GM12878 (cell line): ENCODE measurements at regions not wholly inside any gene's neighbourhood (a gene's known extent, or its start where the extent isn't known, plus 50 kb on each side); places are given as distances from the start of the nearest gene placed in this dataset.

Experiments
- ATAC-seq: fragments of 200-7000 bp; cut with Tn5 transposase; 3 replicates; pipeline ENCODE4 v1.9.1; 2020; ENCODE audit warnings: mild to moderate bottlenecking, moderate library complexity
- BruUV-seq: library from RNA; stranded (reverse); fragments of 400-500 nt; replicated peaks from 2 replicates; lab custom pipeline; 2021; lab: Mats Ljungman, UMichigan
- CTCF ChIA-PET: fragments of 300-600 bp; sonication (Branson Sonifier 250); formaldehyde crosslinking; extraction: SDS; loops from one replicate; lab custom pipeline; 2021; ENCODE audit warnings: inconsistent platforms; lab: Yijun Ruan, JAX
- POLR2A ChIA-PET: fragments of 350-600 bp; formaldehyde crosslinking; extraction: SDS; loops from one replicate; lab custom pipeline; 2021; ENCODE audit warnings: inconsistent platforms; lab: Charles Lee
- RAD21 ChIA-PET: fragments of 300-600 bp; sonication (Branson Sonifier 250); formaldehyde crosslinking; loops from one replicate; lab custom pipeline; 2023; ENCODE audit warnings: antibody characterized with exemption; ENCODE audit not compliant: unreplicated experiment; lab: Charles Lee
- SMC1A ChIA-PET: fragments of 300-600 bp; sonication (Branson Sonifier 250); formaldehyde crosslinking; loops from one replicate; lab custom pipeline; 2023; ENCODE audit not compliant: unreplicated experiment, uncharacterized antibody; lab: Charles Lee
- DNase-seq: peaks from one replicate; pipeline ENCODE4 v3.0.0-alpha.2; 2011; ENCODE audit warnings: low read depth, low spot score
- FAIRE-seq: peaks from 3 replicates; lab custom pipeline; 2011; peaks lifted over from hg19 to GRCh38; lab: Jason Lieb, UNC
- H2AFZ ChIP-seq: 2 replicates; pipeline ENCODE4 v1.6.0; 2011; ENCODE audit warnings: low read depth, low read length, control low read depth; ENCODE audit not compliant: control insufficient read depth
- H3K27ac ChIP-seq: 2 replicates; pipeline ENCODE4 v1.5.1; 2011; ENCODE audit warnings: control low read depth; ENCODE audit not compliant: control insufficient read depth, insufficient read depth
- H3K27me3 ChIP-seq, 2 experiments: replicated peaks in 1 of 2; 2 replicates each; pipeline versions ENCODE4 v1.6.0 to v1.6.1; 2011; ENCODE audit warnings: low read length in 1 of 2; ENCODE audit not compliant: control insufficient read depth in 2 of 2, insufficient read depth in 2 of 2
- H3K36me3 ChIP-seq, 2 experiments: 2 replicates each; pipeline ENCODE4 v1.5.1; 2011; ENCODE audit warnings: low read length in 1 of 2; ENCODE audit not compliant: control insufficient read depth in 2 of 2, insufficient read depth in 2 of 2
- H3K4me1 ChIP-seq: 2 replicates; pipeline ENCODE4 v1.6.1; 2011; ENCODE audit warnings: mild to moderate bottlenecking, low read length, moderate library complexity, mixed read lengths; ENCODE audit not compliant: control insufficient read depth, insufficient read depth
- H3K4me2 ChIP-seq: 2 replicates; pipeline ENCODE4 v1.6.0; 2011; ENCODE audit warnings: control low read depth; ENCODE audit not compliant: control insufficient read depth, insufficient read depth
- H3K4me3 ChIP-seq: fragments of 200-600 bp; sonication (generic); 2 replicates; pipeline ENCODE4 v1.5.1; 2016
- H3K79me2 ChIP-seq: 2 replicates; pipeline ENCODE4 v1.6.0; 2011; ENCODE audit warnings: low read length; ENCODE audit not compliant: control insufficient read depth, insufficient read depth
- H3K9ac ChIP-seq: 2 replicates; pipeline ENCODE4 v1.8.0; 2011; ENCODE audit warnings: low read length, control low read depth, mixed read lengths; ENCODE audit not compliant: control insufficient read depth, insufficient read depth
- H3K9me3 ChIP-seq: replicated peaks from 3 replicates; pipeline ENCODE4 v1.5.1; 2011; ENCODE audit warnings: mild to moderate bottlenecking, low read length; ENCODE audit not compliant: control insufficient read depth, insufficient read depth
- H4K20me1 ChIP-seq: 2 replicates; pipeline ENCODE4 v1.6.0; 2011; ENCODE audit not compliant: control insufficient read depth, insufficient read depth
- BCL11A ChIP-seq: IDR thresholded peaks from 2 replicates; pipeline ENCODE4 v1.6.1; 2011; ENCODE audit warnings: low read depth, low read length
- CBFB ChIP-seq: IDR thresholded peaks from 2 replicates; pipeline ENCODE4 v1.6.1; 2016; ENCODE audit warnings: antibody characterized with exemption, low read depth
- CHD2 ChIP-seq: IDR thresholded peaks from 2 replicates; pipeline ENCODE4 v1.6.1; 2011; ENCODE audit warnings: low read depth, low read length, improper control_type of control experiment, borderline replicate concordance
- EGR1 ChIP-seq, 2 experiments: IDR thresholded peaks; 1 replicate in 1 of 2; 2 replicates in 1 of 2; pipeline ENCODE4 v1.6.1; 2011 to 2012; ENCODE audit warnings: low read depth in 2 of 2, low read length in 2 of 2, borderline replicate concordance in 1 of 2, mild to moderate bottlenecking in 1 of 2, moderate library complexity in 1 of 2
- KLF5 ChIP-seq: fragments of 450-650 bp; IDR thresholded peaks from 2 replicates; pipeline ENCODE4 v1.6.1; 2014; ENCODE audit warnings: mild to moderate bottlenecking; ENCODE audit not compliant: partially characterized antibody
- LARP7 ChIP-seq: fragments of 450-650 bp; IDR thresholded peaks from 2 replicates; pipeline ENCODE4 v1.6.1; 2017; ENCODE audit warnings: mild to moderate bottlenecking
- NBN ChIP-seq: fragments of 450-650 bp; IDR thresholded peaks from 2 replicates; pipeline ENCODE4 v1.6.1; 2016
- NR2F1 ChIP-seq: fragments of 450-650 bp; conservative IDR thresholded peaks from 2 replicates; pipeline ENCODE4 v1.6.1; 2017; ENCODE audit warnings: mild to moderate bottlenecking
- RBBP5 ChIP-seq: fragments of 200-600 bp; sonication (generic); conservative IDR thresholded peaks from 2 replicates; pipeline ENCODE4 v1.6.1; 2016
- RFX5 ChIP-seq: IDR thresholded peaks from 2 replicates; pipeline ENCODE4 v1.6.1; 2011; ENCODE audit warnings: low read depth, low read length, improper control_type of control experiment
- STAT1 ChIP-seq: fragments of 450-650 bp; conservative IDR thresholded peaks from 2 replicates; pipeline ENCODE4 v1.6.1; 2014; ENCODE audit warnings: antibody characterized with exemption, mild to moderate bottlenecking
- in situ Hi-C: fragments of 300-500 bp; cut with MboI; formaldehyde crosslinking; loops from 9 replicates; pipeline ENCODE4 v1.14.3; 2018; ENCODE audit warnings: mixed read lengths
- intact Hi-C: fragments of 100-400 bp; cut with micrococcal nuclease; formaldehyde crosslinking; loops from one replicate; pipeline ENCODE4 v1.14.2; 2022; ENCODE audit not compliant: unreplicated experiment
- TF ChIP-seq, protein P1 (sequence below): IDR thresholded peaks from 2 replicates; pipeline ENCODE4 v1.6.1; 2012; ENCODE audit warnings: low read depth, low read length, improper control_type of control experiment
- TF ChIP-seq, protein P2 (sequence below): fragments of 450-650 bp; IDR thresholded peaks from 2 replicates; pipeline ENCODE4 v1.6.1; 2017; ENCODE audit warnings: mild to moderate bottlenecking, moderate library complexity
- TF ChIP-seq, protein P3 (sequence below): IDR thresholded peaks from 2 replicates; pipeline ENCODE4 v1.6.1; 2011; ENCODE audit warnings: borderline replicate concordance, low read depth, mild to moderate bottlenecking, moderate library complexity, mixed read lengths, low read length; ENCODE audit not compliant: insufficient read depth; ENCODE audit errors: extremely low read length
- TF ChIP-seq, protein P4 (sequence below): fragments of 450-650 bp; IDR thresholded peaks from 2 replicates; pipeline ENCODE4 v1.6.1; 2018; ENCODE audit warnings: mild to moderate bottlenecking, low read depth, moderate library complexity; ENCODE audit not compliant: partially characterized antibody
- TF ChIP-seq, protein P5 (sequence below): fragments of 150-350 bp; IDR thresholded peaks from 2 replicates; pipeline ENCODE4 v1.6.1; 2014; ENCODE audit warnings: mild to moderate bottlenecking, low read depth, low read length

DNA sequence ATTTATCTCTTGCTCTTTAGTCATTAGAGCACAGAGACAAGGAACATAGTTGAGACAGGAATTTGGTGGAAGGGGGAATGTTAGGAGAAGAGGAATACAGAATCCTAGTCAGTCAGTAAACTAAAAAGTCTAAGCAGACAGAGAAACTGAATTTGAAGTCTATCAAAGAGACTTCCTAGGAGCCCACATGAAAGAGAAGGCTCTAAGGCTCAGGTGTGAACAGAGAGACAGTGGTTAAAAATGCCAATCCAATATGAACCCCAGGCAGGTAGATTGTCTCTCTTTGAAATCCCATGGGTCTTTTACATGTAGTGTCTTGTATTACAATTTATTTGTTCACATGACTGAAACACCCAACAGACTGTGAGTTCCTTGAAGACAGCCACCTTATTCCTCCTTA, 77.8 kb upstream of the NFKB1 start:
- Histone ChIP-seq H3K4me1 (no peaks in the 10 kb centered on the region), H3K27ac (no peak overlapping the region), H2AFZ (no peak overlapping the region), H3K36me3 (no peaks in the 10 kb centered on the region), H3K4me2 (no peak overlapping the region), H3K9ac (no peak overlapping the region), H3K4me3 (no peak overlapping the region), H4K20me1 (no peaks in the 10 kb centered on the region), H3K79me2 (no peaks in the 10 kb centered on the region), H3K9me3 (no peaks in the 10 kb centered on the region), H3K27me3 (no peaks in the 10 kb centered on the region)
- POLR2A ChIA-PET: interaction anchor here (0.5 to 1.0 kb wide), 2 partner anchors 9 to 185 kb away, joined by 4 read pairs; no protein-coding TSS in a partner anchor
- ATAC-seq (no peak), FAIRE-seq (no peak), DNase-seq (no peak)
- BruUV-seq: no TSS peak
- in situ Hi-C loops (no loop called here), intact Hi-C loops (no loop called here)
- CTCF ChIA-PET: interaction anchor here (1.1 kb wide), 2 partner anchors 8 to 78 kb away, joined by 4 to 5 read pairs; partner anchors contain the start of gene SLC39A8
- RAD21 ChIA-PET: no interaction called here
- SMC1A ChIA-PET: no interaction called here
- TF ChIP-seq KLF5 (no peak), CHD2 (no peak), BCL11A (no peak), STAT1 (no peak), EGR1 (IDR thresholded peaks at IDR 0.05; ENCODE audit: borderline replicate concordance in 1 of 2, low read depth in 2 of 2, low read length in 2 of 2) (no peak), RFX5 (no peak), RBBP5 (no peak), NR2F1 (no peak), LARP7 (no peak), NBN (no peak), CBFB (no peak)
- TF ChIP-seq, protein P1, sequence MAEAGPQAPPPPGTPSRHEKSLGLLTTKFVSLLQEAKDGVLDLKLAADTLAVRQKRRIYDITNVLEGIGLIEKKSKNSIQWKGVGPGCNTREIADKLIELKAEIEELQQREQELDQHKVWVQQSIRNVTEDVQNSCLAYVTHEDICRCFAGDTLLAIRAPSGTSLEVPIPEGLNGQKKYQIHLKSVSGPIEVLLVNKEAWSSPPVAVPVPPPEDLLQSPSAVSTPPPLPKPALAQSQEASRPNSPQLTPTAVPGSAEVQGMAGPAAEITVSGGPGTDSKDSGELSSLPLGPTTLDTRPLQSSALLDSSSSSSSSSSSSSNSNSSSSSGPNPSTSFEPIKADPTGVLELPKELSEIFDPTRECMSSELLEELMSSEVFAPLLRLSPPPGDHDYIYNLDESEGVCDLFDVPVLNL: no peak
- TF ChIP-seq, protein P2, sequence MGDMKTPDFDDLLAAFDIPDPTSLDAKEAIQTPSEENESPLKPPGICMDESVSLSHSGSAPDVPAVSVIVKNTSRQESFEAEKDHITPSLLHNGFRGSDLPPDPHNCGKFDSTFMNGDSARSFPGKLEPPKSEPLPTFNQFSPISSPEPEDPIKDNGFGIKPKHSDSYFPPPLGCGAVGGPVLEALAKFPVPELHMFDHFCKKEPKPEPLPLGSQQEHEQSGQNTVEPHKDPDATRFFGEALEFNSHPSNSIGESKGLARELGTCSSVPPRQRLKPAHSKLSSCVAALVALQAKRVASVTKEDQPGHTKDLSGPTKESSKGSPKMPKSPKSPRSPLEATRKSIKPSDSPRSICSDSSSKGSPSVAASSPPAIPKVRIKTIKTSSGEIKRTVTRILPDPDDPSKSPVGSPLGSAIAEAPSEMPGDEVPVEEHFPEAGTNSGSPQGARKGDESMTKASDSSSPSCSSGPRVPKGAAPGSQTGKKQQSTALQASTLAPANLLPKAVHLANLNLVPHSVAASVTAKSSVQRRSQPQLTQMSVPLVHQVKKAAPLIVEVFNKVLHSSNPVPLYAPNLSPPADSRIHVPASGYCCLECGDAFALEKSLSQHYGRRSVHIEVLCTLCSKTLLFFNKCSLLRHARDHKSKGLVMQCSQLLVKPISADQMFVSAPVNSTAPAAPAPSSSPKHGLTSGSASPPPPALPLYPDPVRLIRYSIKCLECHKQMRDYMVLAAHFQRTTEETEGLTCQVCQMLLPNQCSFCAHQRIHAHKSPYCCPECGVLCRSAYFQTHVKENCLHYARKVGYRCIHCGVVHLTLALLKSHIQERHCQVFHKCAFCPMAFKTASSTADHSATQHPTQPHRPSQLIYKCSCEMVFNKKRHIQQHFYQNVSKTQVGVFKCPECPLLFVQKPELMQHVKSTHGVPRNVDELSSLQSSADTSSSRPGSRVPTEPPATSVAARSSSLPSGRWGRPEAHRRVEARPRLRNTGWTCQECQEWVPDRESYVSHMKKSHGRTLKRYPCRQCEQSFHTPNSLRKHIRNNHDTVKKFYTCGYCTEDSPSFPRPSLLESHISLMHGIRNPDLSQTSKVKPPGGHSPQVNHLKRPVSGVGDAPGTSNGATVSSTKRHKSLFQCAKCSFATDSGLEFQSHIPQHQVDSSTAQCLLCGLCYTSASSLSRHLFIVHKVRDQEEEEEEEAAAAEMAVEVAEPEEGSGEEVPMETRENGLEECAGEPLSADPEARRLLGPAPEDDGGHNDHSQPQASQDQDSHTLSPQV: no peak
- TF ChIP-seq, protein P3, sequence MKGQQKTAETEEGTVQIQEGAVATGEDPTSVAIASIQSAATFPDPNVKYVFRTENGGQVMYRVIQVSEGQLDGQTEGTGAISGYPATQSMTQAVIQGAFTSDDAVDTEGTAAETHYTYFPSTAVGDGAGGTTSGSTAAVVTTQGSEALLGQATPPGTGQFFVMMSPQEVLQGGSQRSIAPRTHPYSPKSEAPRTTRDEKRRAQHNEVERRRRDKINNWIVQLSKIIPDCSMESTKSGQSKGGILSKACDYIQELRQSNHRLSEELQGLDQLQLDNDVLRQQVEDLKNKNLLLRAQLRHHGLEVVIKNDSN: no peak
- TF ChIP-seq, protein P4, sequence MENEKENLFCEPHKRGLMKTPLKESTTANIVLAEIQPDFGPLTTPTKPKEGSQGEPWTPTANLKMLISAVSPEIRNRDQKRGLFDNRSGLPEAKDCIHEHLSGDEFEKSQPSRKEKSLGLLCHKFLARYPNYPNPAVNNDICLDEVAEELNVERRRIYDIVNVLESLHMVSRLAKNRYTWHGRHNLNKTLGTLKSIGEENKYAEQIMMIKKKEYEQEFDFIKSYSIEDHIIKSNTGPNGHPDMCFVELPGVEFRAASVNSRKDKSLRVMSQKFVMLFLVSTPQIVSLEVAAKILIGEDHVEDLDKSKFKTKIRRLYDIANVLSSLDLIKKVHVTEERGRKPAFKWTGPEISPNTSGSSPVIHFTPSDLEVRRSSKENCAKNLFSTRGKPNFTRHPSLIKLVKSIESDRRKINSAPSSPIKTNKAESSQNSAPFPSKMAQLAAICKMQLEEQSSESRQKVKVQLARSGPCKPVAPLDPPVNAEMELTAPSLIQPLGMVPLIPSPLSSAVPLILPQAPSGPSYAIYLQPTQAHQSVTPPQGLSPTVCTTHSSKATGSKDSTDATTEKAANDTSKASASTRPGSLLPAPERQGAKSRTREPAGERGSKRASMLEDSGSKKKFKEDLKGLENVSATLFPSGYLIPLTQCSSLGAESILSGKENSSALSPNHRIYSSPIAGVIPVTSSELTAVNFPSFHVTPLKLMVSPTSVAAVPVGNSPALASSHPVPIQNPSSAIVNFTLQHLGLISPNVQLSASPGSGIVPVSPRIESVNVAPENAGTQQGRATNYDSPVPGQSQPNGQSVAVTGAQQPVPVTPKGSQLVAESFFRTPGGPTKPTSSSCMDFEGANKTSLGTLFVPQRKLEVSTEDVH: no peak
- TF ChIP-seq, protein P5, sequence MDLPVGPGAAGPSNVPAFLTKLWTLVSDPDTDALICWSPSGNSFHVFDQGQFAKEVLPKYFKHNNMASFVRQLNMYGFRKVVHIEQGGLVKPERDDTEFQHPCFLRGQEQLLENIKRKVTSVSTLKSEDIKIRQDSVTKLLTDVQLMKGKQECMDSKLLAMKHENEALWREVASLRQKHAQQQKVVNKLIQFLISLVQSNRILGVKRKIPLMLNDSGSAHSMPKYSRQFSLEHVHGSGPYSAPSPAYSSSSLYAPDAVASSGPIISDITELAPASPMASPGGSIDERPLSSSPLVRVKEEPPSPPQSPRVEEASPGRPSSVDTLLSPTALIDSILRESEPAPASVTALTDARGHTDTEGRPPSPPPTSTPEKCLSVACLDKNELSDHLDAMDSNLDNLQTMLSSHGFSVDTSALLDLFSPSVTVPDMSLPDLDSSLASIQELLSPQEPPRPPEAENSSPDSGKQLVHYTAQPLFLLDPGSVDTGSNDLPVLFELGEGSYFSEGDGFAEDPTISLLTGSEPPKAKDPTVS: no peak
